A549 (cell line): ENCODE measurements at regions not wholly inside any gene's neighbourhood (a gene's known extent, or its start where the extent isn't known, plus 50 kb on each side); places are given as distances from the start of the nearest gene placed in this dataset.

Source experiments
- ATAC-seq, 2 experiments: fragments of 200-7000 bp in 1 of 2; fragments of >200 bp in 1 of 2; cut with Nextera tagmentation in 1 of 2; cut with Tn5 transposase in 1 of 2; 3 replicates each; pipeline versions ENCODE4 v1.8.0 to v1.9.1; 2018 to 2020; ENCODE audit warnings: mild to moderate bottlenecking in 1 of 2, moderate library complexity in 1 of 2
- CTCF ChIA-PET: fragments of 300-600 bp; sonication (Branson Sonifier 250); formaldehyde crosslinking; extraction: SDS; loops from one replicate; lab custom pipeline; 2021; ENCODE audit warnings: antibody characterized with exemption, inconsistent platforms; lab: Yijun Ruan, JAX
- POLR2A ChIA-PET: fragments of 350-600 bp; formaldehyde crosslinking; extraction: SDS; loops from one replicate; lab custom pipeline; 2021; ENCODE audit warnings: antibody characterized with exemption, inconsistent platforms; lab: Yijun Ruan, JAX
- DNase-seq, 2 experiments: peaks; one replicate each; pipeline versions ENCODE4 v3.0.0 to v3.0.0-alpha.2; 2011 to 2016; ENCODE audit warnings: low read depth in 1 of 2, low spot score in 1 of 2
- FAIRE-seq: peaks from 2 replicates; lab custom pipeline; 2011; peaks lifted over from hg19 to GRCh38; lab: Jason Lieb, UNC
- H3K27ac ChIP-seq, 2 experiments: fragments of >200 bp; sonication (Bioruptor Twin); formaldehyde crosslinking; 3 replicates each; pipeline ENCODE4 v1.5.1; 2016 to 2017
- H3K4me1 ChIP-seq: fragments of >200 bp; sonication (Bioruptor Twin); formaldehyde crosslinking; 3 replicates; pipeline ENCODE4 v1.6.1; 2016
- H3K4me2 ChIP-seq: fragments of >200 bp; sonication (Bioruptor Twin); formaldehyde crosslinking; 3 replicates; pipeline ENCODE4 v1.6.1; 2016
- H3K4me3 ChIP-seq: fragments of >200 bp; sonication (Bioruptor Twin); formaldehyde crosslinking; 3 replicates; pipeline ENCODE4 v1.5.1; 2016
- H3K9me3 ChIP-seq: fragments of >200 bp; sonication (Bioruptor Twin); formaldehyde crosslinking; 3 replicates; pipeline ENCODE4 v1.6.1; 2016
- BHLHE40 ChIP-seq: IDR thresholded peaks from 2 replicates; pipeline ENCODE4 v1.6.1; 2012; ENCODE audit warnings: low read depth, low read length, inconsistent platforms
- CBX2 ChIP-seq: fragments of 200-600 bp; sonication (generic); IDR thresholded peaks from 2 replicates; pipeline ENCODE4 v1.6.1; 2016; ENCODE audit warnings: low read depth, mild to moderate bottlenecking, borderline replicate concordance
- CEBPB ChIP-seq, 2 experiments: fragments of >200 bp in 1 of 2; sonication (Bioruptor Twin) in 1 of 2; formaldehyde crosslinking in 1 of 2; IDR thresholded peaks; 2 replicates each; pipeline ENCODE4 v1.6.1; 2012 to 2016
- CHD2 ChIP-seq: fragments of 150-350 bp; IDR thresholded peaks from 2 replicates; pipeline ENCODE4 v1.6.1; 2014; ENCODE audit warnings: low read length; ENCODE audit not compliant: partially characterized antibody
- CHD4 ChIP-seq: fragments of 200-600 bp; sonication (generic); IDR thresholded peaks from 2 replicates; pipeline ENCODE4 v1.6.1; 2016; ENCODE audit warnings: antibody characterized with exemption, mild to moderate bottlenecking, borderline replicate concordance
- E2F6 ChIP-seq: IDR thresholded peaks from 2 replicates; pipeline ENCODE4 v1.6.1; 2012; ENCODE audit warnings: low read depth, borderline replicate concordance
- EP300 ChIP-seq, 2 experiments: fragments of >200 bp; sonication (Bioruptor Twin); formaldehyde crosslinking; IDR thresholded peaks; 2 replicates in 1 of 2; 3 replicates in 1 of 2; pipeline ENCODE4 v1.6.1; 2016 to 2017
- ESRRA ChIP-seq: fragments of 150-350 bp; IDR thresholded peaks from 2 replicates; pipeline ENCODE4 v1.6.1; 2014; ENCODE audit warnings: mild to moderate bottlenecking, low read length, borderline replicate concordance
- FOSL2 ChIP-seq, 2 experiments: fragments of 450-650 bp in 1 of 2; fragments of >200 bp in 1 of 2; sonication (Bioruptor Twin) in 1 of 2; formaldehyde crosslinking; IDR thresholded peaks; 2 replicates each; pipeline versions ENCODE4 v1.5.0 to v1.6.1; 2016 to 2020; ENCODE audit warnings: mild to moderate bottlenecking in 1 of 2, moderate library complexity in 1 of 2
- FOXS1 ChIP-seq: fragments of 250-450 bp; sonication (Bioruptor Pico); IDR thresholded peaks from 2 replicates; pipeline ENCODE4 v1.5.0; 2020; ENCODE audit warnings: mild to moderate bottlenecking, moderate library complexity
- GATA3 ChIP-seq: IDR thresholded peaks from 2 replicates; pipeline ENCODE4 v1.6.1; 2012; ENCODE audit warnings: borderline replicate concordance
- HDAC2 ChIP-seq: fragments of 200-600 bp; sonication (generic); IDR thresholded peaks from 2 replicates; pipeline ENCODE4 v1.6.1; 2016
- HES2 ChIP-seq: fragments of >200 bp; sonication (Bioruptor Twin); formaldehyde crosslinking; IDR thresholded peaks from 2 replicates; pipeline ENCODE4 v1.6.1; 2016
- JUN ChIP-seq, 2 experiments: fragments of >200 bp; sonication (Bioruptor Twin); formaldehyde crosslinking; IDR thresholded peaks; 2 replicates in 1 of 2; 3 replicates in 1 of 2; pipeline ENCODE4 v1.6.1; 2016 to 2017
- KDM1A ChIP-seq: fragments of 200-600 bp; sonication (generic); IDR thresholded peaks from 2 replicates; pipeline ENCODE4 v1.6.1; 2016; ENCODE audit warnings: low read depth, mild to moderate bottlenecking
- MAZ ChIP-seq: fragments of 150-350 bp; IDR thresholded peaks from 2 replicates; pipeline ENCODE4 v1.6.1; 2014; ENCODE audit warnings: antibody characterized with exemption, low read depth, low read length, borderline replicate concordance
- NR3C1 ChIP-seq: fragments of >200 bp; sonication (Bioruptor Twin); formaldehyde crosslinking; IDR thresholded peaks from 3 replicates; pipeline ENCODE4 v1.6.1; 2017
- PBX3 ChIP-seq: IDR thresholded peaks from 2 replicates; pipeline ENCODE4 v1.6.1; 2012
- PHF8 ChIP-seq: fragments of 200-600 bp; sonication (generic); IDR thresholded peaks from 2 replicates; pipeline ENCODE4 v1.6.1; 2016; ENCODE audit warnings: low read depth, mild to moderate bottlenecking, antibody characterized with exemption, moderate library complexity, borderline replicate concordance
- POLR2AphosphoS2 ChIP-seq: conservative IDR thresholded peaks from 2 replicates; pipeline ENCODE4 v1.6.1; 2012; ENCODE audit warnings: low read length, improper control_type of control experiment, inconsistent platforms
- RCOR1 ChIP-seq: fragments of 150-350 bp; IDR thresholded peaks from 2 replicates; pipeline ENCODE4 v1.6.1; 2014; ENCODE audit warnings: antibody characterized with exemption, low read length, low read depth
- SMC3 ChIP-seq: fragments of >200 bp; sonication (Bioruptor Twin); formaldehyde crosslinking; IDR thresholded peaks from 3 replicates; pipeline ENCODE4 v1.6.1; 2018; ENCODE audit warnings: inconsistent platforms
- SREBF2 ChIP-seq: fragments of 450-650 bp; IDR thresholded peaks from 2 replicates; pipeline ENCODE4 v1.6.1; 2014; ENCODE audit warnings: mild to moderate bottlenecking, moderate library complexity
- TFCP2L1 ChIP-seq: fragments of 250-450 bp; sonication (Bioruptor Pico); IDR thresholded peaks from 2 replicates; pipeline ENCODE4 v1.5.0; 2021; ENCODE audit warnings: mild to moderate bottlenecking
- TP53 ChIP-seq: fragments of 250-450 bp; sonication (Bioruptor Pico); IDR thresholded peaks from 2 replicates; pipeline ENCODE4 v1.5.0; 2021; ENCODE audit warnings: mild to moderate bottlenecking, moderate library complexity
- ZC3H11A ChIP-seq: fragments of 450-650 bp; IDR thresholded peaks from 2 replicates; pipeline ENCODE4 v1.6.1; 2014; ENCODE audit warnings: antibody characterized with exemption, mild to moderate bottlenecking
- ZNF302 ChIP-seq: fragments of 250-450 bp; sonication (Bioruptor Pico); IDR thresholded peaks from 2 replicates; pipeline ENCODE4 v1.9.0; 2021; ENCODE audit warnings: inconsistent platforms, mild to moderate bottlenecking, moderate library complexity
- ZSCAN20 ChIP-seq: fragments of 250-450 bp; sonication (Bioruptor Pico); IDR thresholded peaks from 2 replicates; pipeline ENCODE4 v1.8.0; 2022; ENCODE audit warnings: mild to moderate bottlenecking, moderate library complexity
- WGBS: methylation state at CpG from one replicate; pipeline ENCODE4 v1.1.6; 2017; ENCODE audit errors: missing lambda C conversion rate; 5-methylcytosine and 5-hydroxymethylcytosine counted together

GRCh38 chr6:11294228-11294627 is 61.8 kb upstream of the NEDD9 start (continued):
- TF ChIP-seq E2F6, result no peak
- TF ChIP-seq SREBF2, result no peak
- no peak for TF ChIP-seq CEBPB (IDR thresholded peaks at IDR 0.05)
- no peak for TF ChIP-seq GATA3
- no peak for TF ChIP-seq TP53 (CRISPR knock-in tag)
- no peak for TF ChIP-seq HES2
- TF ChIP-seq, all 56 proteins: peak for 0

- no peak for FAIRE-seq
- H3K9me3 ChIP-seq, result no peaks in the 10 kb centered on the region
- no peak for ATAC-seq
- DNase-seq, result no peak
- POLR2A ChIA-PET, result no interaction called here
- no peak overlapping the region; a peak in 1 of 6 replicates for H3K27ac ChIP-seq
- no peak overlapping the region for H3K4me3 ChIP-seq
- TF ChIP-seq RCOR1 (no peak), ZC3H11A (no peak), NR3C1 (no peak), BHLHE40 (no peak), ZNF302 (CRISPR knock-in tag) (no peak), SREBF2 (no peak), E2F6 (no peak), JUN (IDR thresholded peaks at IDR 0.05) (no peak), HES2 (no peak), TFCP2L1 (no peak), CHD2 (no peak)
- H3K4me1 ChIP-seq, result peaks cover 10% of the 10 kb centered on the region
- CTCF ChIA-PET, result no interaction called here
- H3K4me2 ChIP-seq, result no peak overlapping the region
These were observed 60.2 kb upstream of the NEDD9 start for GRCh38 chr6:11292594-11293236.

- peaks cover 4% of the 10 kb centered on the region; the same call in 2 of the 3 replicates for H3K4me1 ChIP-seq
- no peak for DNase-seq
- TF ChIP-seq BHLHE40 (no peak), TFCP2L1 (no peak)
- no peak overlapping the region for H3K4me3 ChIP-seq
- WGBS, result 75% methylated on average over 4 of the region's 4 CpGs
- ChIA-PET POLR2A (no interaction called here), CTCF (no interaction called here)
- FAIRE-seq, result no peak
- no peaks in the 10 kb centered on the region for H3K9me3 ChIP-seq
- H3K4me2 ChIP-seq, result no peak overlapping the region
- no peak for ATAC-seq
- peak overlapping the region in 1 of 2 experiments; percentile 35; a peak in 1 of 6 replicates for H3K27ac ChIP-seq
These were observed 59.6 kb upstream of the NEDD9 start for GRCh38 chr6:11292091-11292490.

- Histone ChIP-seq H3K27ac (no peak overlapping the region), H3K4me2 (no peak overlapping the region), H3K9me3 (peaks cover 1% of the 10 kb centered on the region; the same call in 1 of the 3 replicates), H3K4me3 (no peak overlapping the region), H3K4me1 (no peaks in the 10 kb centered on the region)
- ChIA-PET CTCF (interaction anchor here (1.0 kb wide), 1 partner anchor 204 kb away, joined by 4 read pairs; no protein-coding TSS in a partner anchor), POLR2A (no interaction called here)
- no peak for DNase-seq
- no peak for ATAC-seq
- 75% methylated on average over 4 of the region's 4 CpGs for WGBS
- FAIRE-seq, result no peak
- TF ChIP-seq SMC3, result no peak
- no peak for TF ChIP-seq PHF8
- TF ChIP-seq E2F6, result no peak
- TF ChIP-seq EP300 (IDR thresholded peaks at IDR 0.05), result no peak
- TF ChIP-seq POLR2AphosphoS2, result no peak
- no peak for TF ChIP-seq BHLHE40
- no peak for TF ChIP-seq CBX2
- no peak for TF ChIP-seq MAZ
- no peak for TF ChIP-seq FOXS1 (CRISPR knock-in tag)
- no peak for TF ChIP-seq PBX3
- TF ChIP-seq KDM1A, result no peak
- no peak for TF ChIP-seq FOSL2 (IDR thresholded peaks at IDR 0.05)
- no peak for TF ChIP-seq FOSL2 (CRISPR knock-in tag; IDR thresholded peaks at IDR 0.05)
- TF ChIP-seq CHD4, result no peak
- no peak for TF ChIP-seq HDAC2
- TF ChIP-seq ESRRA, result no peak
- no peak for TF ChIP-seq ZSCAN20 (CRISPR knock-in tag)
- no peak for TF ChIP-seq ZNF302 (CRISPR knock-in tag)
These were observed 59.1 kb upstream of the NEDD9 start for GRCh38 chr6:11291582-11291981.
